Left lung (tissue), 4 donors: ENCODE measurements at regions not wholly inside any gene's neighbourhood (a gene's known extent, or its start where the extent isn't known, plus 50 kb on each side); places are given as distances from the start of the nearest gene placed in this dataset.

ENCODE experiments used
- ATAC-seq: fragments of 200-7000 bp; cut with Tn5 transposase; one replicate; pipeline ENCODE4 v1.9.1; 2020; ENCODE audit warnings: moderate library complexity
- DNase-seq, 4 donors: peaks; one replicate each; pipeline ENCODE4 v3.0.0-alpha.2; 2013 to 2020
- H3K27ac ChIP-seq, 2 donors: fragments of 200-600 bp; sonication (generic) in 1 of 2; one replicate each; pipeline versions ENCODE4 v1.5.0 to v1.8.0; 2020 to 2021
- H3K27me3 ChIP-seq, 2 donors: fragments of 200-600 bp; sonication (generic) in 1 of 2; one replicate each; pipeline versions ENCODE4 v1.5.0 to v1.8.0; 2020 to 2021
- H3K36me3 ChIP-seq, 2 donors: fragments of 200-600 bp; sonication (generic) in 1 of 2; one replicate each; pipeline versions ENCODE4 v1.5.0 to v1.8.0; 2020 to 2021
- H3K4me1 ChIP-seq, 2 donors: fragments of 200-600 bp; one replicate each; pipeline ENCODE4 v1.8.0; 2021
- H3K4me3 ChIP-seq, 2 donors: fragments of 200-600 bp; sonication (generic) in 1 of 2; one replicate each; pipeline versions ENCODE4 v1.5.0 to v1.8.0; 2020 to 2021; ENCODE audit warnings: mild to moderate bottlenecking in 1 of 2
- H3K9me3 ChIP-seq, 2 donors: fragments of 200-600 bp; sonication (generic) in 1 of 2; one replicate each; pipeline versions ENCODE4 v1.5.0 to v1.8.0; 2020 to 2021
- CTCF ChIP-seq, 2 donors: fragments of 200-600 bp; sonication (generic) in 1 of 2; IDR thresholded peaks; one replicate each; pipeline versions ENCODE4 v1.5.0 to v1.8.0; 2021; ENCODE audit warnings: antibody characterized with exemption in 2 of 2
- intact Hi-C, 2 donors: fragments of 100-400 bp; cut with DNase I; formaldehyde crosslinking; loops; one replicate each; pipeline versions ENCODE4 v1.11.2 to v1.14.2; 2022
- donor health status: DM: no; HTN: yes; CAD: no.
- donor health status: DM: no; HTN: no; CAD: no.

DNA sequence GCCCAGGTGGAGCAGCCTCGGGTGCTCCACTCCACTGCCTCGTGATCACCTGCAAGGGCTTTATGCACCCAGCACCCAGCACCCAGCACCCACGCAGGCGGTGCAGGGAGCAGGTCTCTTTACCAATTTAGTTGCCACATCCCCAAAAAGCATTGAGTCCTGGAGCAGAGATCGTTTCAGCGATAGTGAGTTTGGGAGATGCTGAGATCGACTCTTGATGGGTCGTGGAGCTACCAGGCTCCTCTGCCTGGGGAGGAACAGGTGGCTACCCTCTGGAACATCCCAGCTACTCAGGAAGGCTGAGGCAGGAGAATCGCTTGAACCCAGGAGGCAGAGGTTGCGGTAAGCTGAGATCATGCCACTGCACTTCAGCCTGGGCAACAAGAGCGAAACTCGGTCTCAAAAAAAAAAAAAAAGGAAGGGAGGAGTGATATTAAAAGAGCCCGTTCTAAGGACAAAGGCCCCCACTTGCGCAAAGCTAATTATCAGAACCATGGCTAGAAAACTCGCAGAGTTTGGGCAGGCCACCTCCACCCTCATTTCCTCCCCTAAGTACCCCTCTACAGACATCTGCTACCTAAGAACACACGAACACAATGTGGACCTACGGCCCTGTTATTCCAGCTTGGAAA, 106.5 kb upstream of the SLC45A1 start:
- no peaks in the 10 kb centered on the region for H3K27me3 ChIP-seq
- H3K4me1 ChIP-seq: peaks cover 5 to 49% of the 10 kb centered on the region in 2 donors
- H3K27ac ChIP-seq: peak overlapping the region; percentile 88 to 93
- no peak for DNase-seq
- H3K9me3 ChIP-seq: no peaks in the 10 kb centered on the region
- H3K4me3 ChIP-seq: peak overlapping the region in 1 of 2 donors; percentile 20
- no peaks in the 10 kb centered on the region for H3K36me3 ChIP-seq
- peak; percentile 47 for ATAC-seq
- TF ChIP-seq CTCF (IDR thresholded peaks at IDR 0.05): no peak
- intact Hi-C loops: no loop called here

DNA sequence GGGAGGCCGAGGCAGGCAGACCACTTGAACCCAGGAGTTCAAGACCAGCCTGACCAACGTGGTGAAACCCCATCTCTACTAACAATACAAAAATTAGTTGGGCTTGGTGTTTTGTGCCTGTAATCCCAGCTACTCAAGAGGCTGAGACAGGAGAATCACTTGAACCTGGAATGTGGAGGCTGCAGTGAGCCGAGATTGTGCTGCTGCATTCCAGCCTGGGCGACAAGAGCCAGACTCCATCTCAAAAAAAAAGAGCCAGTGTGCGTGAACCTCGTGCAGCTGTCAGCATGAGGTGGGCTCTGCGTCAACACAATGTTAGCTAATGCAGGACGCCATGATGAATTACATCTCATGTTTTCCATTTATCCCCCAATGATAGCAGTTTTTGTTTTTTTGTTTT, 110.7 kb upstream of the SLC45A1 start:
- Histone ChIP-seq H3K4me1 (peaks cover 16 to 60% of the 10 kb centered on the region in 2 donors), H3K27me3 (no peaks in the 10 kb centered on the region), H3K4me3 (no peak overlapping the region), H3K36me3 (no peaks in the 10 kb centered on the region), H3K9me3 (no peaks in the 10 kb centered on the region), H3K27ac (no peak overlapping the region)
- DNase-seq (no peak), ATAC-seq (no peak)
- intact Hi-C loops: no loop called here
- no peak for TF ChIP-seq CTCF (IDR thresholded peaks at IDR 0.05)

- no peak for TF ChIP-seq CTCF (IDR thresholded peaks at IDR 0.05)
- DNase-seq (no peak), ATAC-seq (no peak)
- Histone ChIP-seq H3K9me3 (no peaks in the 10 kb centered on the region), H3K27ac (no peak overlapping the region), H3K36me3 (no peaks in the 10 kb centered on the region), H3K4me3 (no peak overlapping the region), H3K27me3 (no peaks in the 10 kb centered on the region), H3K4me1 (peaks cover 15 to 60% of the 10 kb centered on the region in 2 donors)
- intact Hi-C loops: no loop called here
Observed at GRCh38 chr1:8206391-8206790, 111.5 kb upstream of the SLC45A1 start.

- TF ChIP-seq CTCF (IDR thresholded peaks at IDR 0.05): no peak
- H3K4me1 ChIP-seq: peaks cover 15 to 58% of the 10 kb centered on the region in 2 donors
Observed at GRCh38 chr1:8205771-8206170, 112.1 kb upstream of the SLC45A1 start.

DNA sequence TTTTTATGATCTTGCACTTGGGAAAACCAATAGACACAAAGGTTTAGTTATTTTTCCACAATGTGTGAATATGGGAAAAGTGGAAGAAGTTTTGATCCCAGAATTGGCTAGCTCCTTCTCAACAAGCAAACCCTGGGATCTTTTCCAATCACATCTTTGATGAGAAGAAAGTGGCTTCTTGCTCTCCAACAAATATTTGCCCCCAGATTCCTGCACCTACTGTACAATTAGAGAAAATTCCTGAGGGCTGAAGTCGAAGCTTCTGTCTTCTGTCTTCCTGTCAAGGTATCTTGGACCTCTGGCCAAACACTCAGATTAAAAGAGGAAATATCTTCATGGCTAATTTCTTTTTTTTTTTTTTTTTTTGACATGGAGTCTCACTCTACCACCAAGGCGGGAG, 113.1 kb upstream of the SLC45A1 start:
- Histone ChIP-seq H3K4me3 (no peak overlapping the region), H3K36me3 (no peaks in the 10 kb centered on the region), H3K4me1 (peaks cover 15 to 56% of the 10 kb centered on the region in 2 donors), H3K27me3 (no peaks in the 10 kb centered on the region), H3K27ac (peak overlapping the region; percentile 66 to 69), H3K9me3 (no peaks in the 10 kb centered on the region)
- ATAC-seq: no peak
- no peak for DNase-seq
- intact Hi-C loops: no loop called here
- TF ChIP-seq CTCF (IDR thresholded peaks at IDR 0.05): no peak

More at GRCh38 chr1:8205771-8206170, 112.1 kb upstream of the SLC45A1 start:
- H3K4me3 ChIP-seq: no peak overlapping the region
- H3K9me3 ChIP-seq: no peaks in the 10 kb centered on the region
- ATAC-seq (no peak), DNase-seq (no peak)
- intact Hi-C loops: no loop called here
- no peaks in the 10 kb centered on the region for H3K36me3 ChIP-seq
- H3K27ac ChIP-seq: no peak overlapping the region
- no peaks in the 10 kb centered on the region for H3K27me3 ChIP-seq
